ENCODE measurements at regions not wholly inside any gene's neighbourhood (a gene's known extent, or its start where the extent isn't known, plus 50 kb on each side); places are given as distances from the start of the nearest gene placed in this dataset.
"Not testable (repeated sequence)": the region's sequence is repeated elsewhere in the genome, so short reads cannot be mapped to it uniquely, and the experiment has no call there.

DNA sequence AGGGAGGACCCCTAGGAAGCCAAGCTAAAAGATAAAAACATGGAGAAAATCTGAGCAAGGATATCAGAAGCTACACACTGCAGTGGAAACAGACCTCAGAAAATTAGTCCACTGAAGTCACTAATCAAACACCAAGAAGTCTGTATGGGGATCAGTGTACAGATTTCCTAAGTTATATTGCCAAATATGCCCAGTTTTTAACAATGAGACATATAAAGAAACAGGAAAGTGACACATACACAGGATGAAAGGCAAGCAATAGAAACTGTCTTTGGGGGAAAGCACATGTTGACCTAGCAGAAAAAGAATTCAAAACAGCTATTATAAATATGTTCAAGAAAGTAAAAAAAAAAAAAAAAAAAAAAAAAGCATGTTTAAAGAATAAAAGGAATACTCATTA, 153.7 kb downstream of the PPP4R3C start:
- no peaks in the 10 kb centered on the region for H3K36me3 ChIP-seq
- TF ChIP-seq POLR2A (IDR thresholded peaks at IDR 0.05), result no peak
- TF ChIP-seq, protein P1, sequence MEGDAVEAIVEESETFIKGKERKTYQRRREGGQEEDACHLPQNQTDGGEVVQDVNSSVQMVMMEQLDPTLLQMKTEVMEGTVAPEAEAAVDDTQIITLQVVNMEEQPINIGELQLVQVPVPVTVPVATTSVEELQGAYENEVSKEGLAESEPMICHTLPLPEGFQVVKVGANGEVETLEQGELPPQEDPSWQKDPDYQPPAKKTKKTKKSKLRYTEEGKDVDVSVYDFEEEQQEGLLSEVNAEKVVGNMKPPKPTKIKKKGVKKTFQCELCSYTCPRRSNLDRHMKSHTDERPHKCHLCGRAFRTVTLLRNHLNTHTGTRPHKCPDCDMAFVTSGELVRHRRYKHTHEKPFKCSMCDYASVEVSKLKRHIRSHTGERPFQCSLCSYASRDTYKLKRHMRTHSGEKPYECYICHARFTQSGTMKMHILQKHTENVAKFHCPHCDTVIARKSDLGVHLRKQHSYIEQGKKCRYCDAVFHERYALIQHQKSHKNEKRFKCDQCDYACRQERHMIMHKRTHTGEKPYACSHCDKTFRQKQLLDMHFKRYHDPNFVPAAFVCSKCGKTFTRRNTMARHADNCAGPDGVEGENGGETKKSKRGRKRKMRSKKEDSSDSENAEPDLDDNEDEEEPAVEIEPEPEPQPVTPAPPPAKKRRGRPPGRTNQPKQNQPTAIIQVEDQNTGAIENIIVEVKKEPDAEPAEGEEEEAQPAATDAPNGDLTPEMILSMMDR (IDR thresholded peaks at IDR 0.05 in 8 of 11, conservative IDR thresholded peaks at IDR 0.05 in 3 of 11), result no peak
- no peak for TF ChIP-seq POLR2AphosphoS5 (IDR thresholded peaks at IDR 0.05)
- no peak overlapping the region for H3K27ac ChIP-seq
- intact Hi-C loops (cut with DNase I; ENCODE audit: low total_unique reads), result no loop called here
- no peaks in the 10 kb centered on the region for H3K4me1 ChIP-seq
- H3K4me3 ChIP-seq, result no peak overlapping the region
- no peak for DNase-seq
- peaks cover 0 to 5% (median 0%) of the 10 kb centered on the region in 8 donors for H3K9me3 ChIP-seq
- no peaks in the 10 kb centered on the region for H3K27me3 ChIP-seq (replicated peaks in 1 of 7)

GRCh38 chrX:27307546-27307945, 155.6 kb downstream of the PPP4R3C start:
- Histone ChIP-seq H3K27me3 (replicated peaks in 1 of 7) (no peaks in the 10 kb centered on the region), H3K4me1 (no peaks in the 10 kb centered on the region), H3K36me3 (no peaks in the 10 kb centered on the region), H3K4me3 (no peak overlapping the region), H3K9me3 (peaks cover 0 to 5% (median 0%) of the 10 kb centered on the region in 8 donors), H3K27ac (no peak overlapping the region)
- TF ChIP-seq, protein P1 (IDR thresholded peaks at IDR 0.05 in 8 of 11, conservative IDR thresholded peaks at IDR 0.05 in 3 of 11), result no peak
- no peak for TF ChIP-seq POLR2A (IDR thresholded peaks at IDR 0.05)
- no peak for TF ChIP-seq POLR2AphosphoS5 (IDR thresholded peaks at IDR 0.05)
- intact Hi-C loops (cut with DNase I; ENCODE audit: low total_unique reads), result no loop called here
- DNase-seq, result no peak
- 52 to 80% (median 62%) methylated on average over 1 of the region's 1 CpG for WGBS, 5 donors

DNA sequence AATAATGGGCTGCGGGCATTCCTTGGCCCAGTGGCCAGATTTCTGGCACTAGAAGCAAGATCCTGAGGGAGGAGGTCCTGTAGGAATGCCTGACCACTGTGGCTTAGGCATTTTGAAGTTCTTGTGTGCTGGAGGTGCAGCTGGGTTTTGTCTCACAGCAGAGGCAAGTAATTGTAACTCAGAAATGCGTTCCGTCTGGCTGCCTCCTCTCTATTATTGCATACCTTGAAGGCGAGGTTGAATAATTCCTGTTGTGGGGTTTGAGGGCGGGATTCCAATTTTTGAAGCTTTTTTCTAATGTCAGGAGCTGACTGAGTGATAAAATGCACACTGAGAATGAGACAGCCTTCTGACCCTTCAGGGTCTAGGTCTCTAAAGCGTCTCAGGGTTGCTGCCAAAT, 170.6 kb downstream of the PPP4R3C start:
- H3K27me3 ChIP-seq (replicated peaks in 1 of 7); intact Hi-C loops (cut with DNase I; ENCODE audit: low total_unique reads); H3K4me1 ChIP-seq; H3K36me3 ChIP-seq; H3K4me3 ChIP-seq; H3K27ac ChIP-seq; DNase-seq: not testable (repeated sequence)
- WGBS, 5 donors, result 59 to 84% (median 69%) methylated on average over 4 to 6 of the region's 6 CpGs
- peaks cover 0 to 21% (median 1%) of the 10 kb centered on the region in 8 donors for H3K9me3 ChIP-seq

- intact Hi-C loops (cut with DNase I; ENCODE audit: low total_unique reads), result no loop called here
- Histone ChIP-seq H3K4me1 (no peaks in the 10 kb centered on the region), H3K27ac (no peak overlapping the region), H3K4me3 (no peak overlapping the region), H3K9me3 (no peaks in the 10 kb centered on the region), H3K36me3 (no peaks in the 10 kb centered on the region), H3K27me3 (replicated peaks in 1 of 7) (no peaks in the 10 kb centered on the region)
- DNase-seq, result no peak
- 66 to 81% (median 77%) methylated on average over 5 of the region's 5 CpGs for WGBS, 5 donors
- TF ChIP-seq, protein P1 (IDR thresholded peaks at IDR 0.05 in 8 of 11, conservative IDR thresholded peaks at IDR 0.05 in 3 of 11), result no peak
- no peak for TF ChIP-seq POLR2A (IDR thresholded peaks at IDR 0.05)
- TF ChIP-seq POLR2AphosphoS5 (IDR thresholded peaks at IDR 0.05), result no peak
These were observed 186.4 kb downstream of the PPP4R3C start for GRCh38 chrX:27276751-27277150.

GRCh38 chrX:27254656-27255055, 208.5 kb downstream of the PPP4R3C start:
- Histone ChIP-seq H3K27ac (no peak overlapping the region), H3K9me3 (peaks cover 0 to 4% (median 0%) of the 10 kb centered on the region in 8 donors), H3K36me3 (no peaks in the 10 kb centered on the region), H3K4me1 (no peaks in the 10 kb centered on the region), H3K27me3 (replicated peaks in 1 of 7) (no peaks in the 10 kb centered on the region), H3K4me3 (no peak overlapping the region)
- no peak for DNase-seq
- intact Hi-C loops (cut with DNase I; ENCODE audit: low total_unique reads), result no loop called here
- TF ChIP-seq, protein P1 (IDR thresholded peaks at IDR 0.05 in 8 of 11, conservative IDR thresholded peaks at IDR 0.05 in 3 of 11), result no peak
- no peak for TF ChIP-seq POLR2A (IDR thresholded peaks at IDR 0.05)
- TF ChIP-seq POLR2AphosphoS5 (IDR thresholded peaks at IDR 0.05), result no peak
